H54 (cell line): ENCODE measurements at regions not wholly inside any gene's neighbourhood (a gene's known extent, or its start where the extent isn't known, plus 50 kb on each side); places are given as distances from the start of the nearest gene placed in this dataset.

Experiments used
- DNase-seq: peaks from one replicate; pipeline ENCODE4 v3.0.0; 2011; ENCODE audit warnings: low spot score, mixed read lengths; ENCODE audit not compliant: insufficient read length
- FAIRE-seq: peaks from 3 replicates; lab custom pipeline; 2011; peaks lifted over from hg19 to GRCh38; lab: Jason Lieb, UNC
- POLR2A ChIP-seq: IDR thresholded peaks from 2 replicates; pipeline ENCODE4 v1.6.1; 2011; ENCODE audit warnings: low read depth, mild to moderate bottlenecking, low read length

- DNase-seq = no peak
- no peak for FAIRE-seq
- TF ChIP-seq POLR2A = no peak
These were observed 82.1 kb downstream of the DHCR7 start for GRCh38 chr11:71366076-71366475.

GRCh38 chr11:71365626-71366025 lies 82.6 kb downstream of the DHCR7 start:
- no peak for DNase-seq
- no peak for FAIRE-seq
- TF ChIP-seq POLR2A = no peak

GRCh38 chr11:71364806-71365205 lies 83.4 kb downstream of the DHCR7 start:
- TF ChIP-seq POLR2A = no peak
- FAIRE-seq (no peak), DNase-seq (no peak)

GRCh38 chr11:71364176-71364671 lies 84.0 kb downstream of the DHCR7 start:
- FAIRE-seq = no peak
- no peak for DNase-seq
- TF ChIP-seq POLR2A = no peak

GRCh38 chr11:71363721-71364120 lies 84.5 kb downstream of the DHCR7 start:
- no peak for FAIRE-seq
- TF ChIP-seq POLR2A = no peak
- no peak for DNase-seq

GRCh38 chr11:71358963-71359567 lies 89.1 kb downstream of the DHCR7 start:
- no peak for DNase-seq
- no peak for FAIRE-seq
- no peak for TF ChIP-seq POLR2A

- no peak for TF ChIP-seq POLR2A
These were observed 90.0 kb downstream of the DHCR7 start for GRCh38 chr11:71358122-71358728.

GRCh38 chr11:71357414-71357813 lies 90.8 kb downstream of the DHCR7 start:
- DNase-seq (no peak), FAIRE-seq (no peak)
- TF ChIP-seq POLR2A = no peak

More at GRCh38 chr11:71358122-71358728, 90.0 kb downstream of the DHCR7 start:
- DNase-seq = no peak
- FAIRE-seq = no peak

- FAIRE-seq = no peak
- TF ChIP-seq POLR2A = no peak
- no peak for DNase-seq
These were observed 91.3 kb downstream of the DHCR7 start for GRCh38 chr11:71356904-71357303.

- TF ChIP-seq POLR2A = no peak
- FAIRE-seq = no peak
- no peak for DNase-seq
These were observed 91.8 kb downstream of the DHCR7 start for GRCh38 chr11:71356280-71356876.

GRCh38 chr11:71355281-71355680 lies 92.9 kb downstream of the DHCR7 start:
- no peak for DNase-seq
- no peak for TF ChIP-seq POLR2A
- FAIRE-seq = no peak

- FAIRE-seq (no peak), DNase-seq (no peak)
- no peak for TF ChIP-seq POLR2A
These were observed 93.6 kb downstream of the DHCR7 start for GRCh38 chr11:71354394-71355105.

- DNase-seq (no peak), FAIRE-seq (no peak)
- TF ChIP-seq POLR2A = no peak
These were observed 95.4 kb downstream of the DHCR7 start for GRCh38 chr11:71352748-71353147.

GRCh38 chr11:71352226-71352625 lies 96.0 kb downstream of the DHCR7 start:
- no peak for TF ChIP-seq POLR2A
- FAIRE-seq (no peak), DNase-seq (no peak)
